OCI-LY7 (cell line): ENCODE measurements at regions not wholly inside any gene's neighbourhood (a gene's known extent, or its start where the extent isn't known, plus 50 kb on each side); places are given as distances from the start of the nearest gene placed in this dataset.

ENCODE experiments used
- CTCF ChIP-seq: fragments of 200-600 bp; sonication (generic); conservative IDR thresholded peaks from 2 replicates; pipeline ENCODE4 v1.5.1; 2014; ENCODE audit warnings: mild to moderate bottlenecking, antibody characterized with exemption, low read length, moderate library complexity, mixed read lengths
- EZH2phosphoT487 ChIP-seq: fragments of 200-600 bp; sonication (generic); IDR thresholded peaks from 2 replicates; pipeline ENCODE4 v1.6.1; 2018; ENCODE audit warnings: low read depth, borderline replicate concordance, mild to moderate bottlenecking, mixed run types, antibody characterized with exemption, low read length, moderate library complexity, mixed read lengths

GRCh38 chr3:148344521-148344920, 353.2 kb upstream of the AGTR1 start:
- TF ChIP-seq EZH2phosphoT487: no peak
- TF ChIP-seq CTCF: no peak
